ENCODE measurements at regions not wholly inside any gene's neighbourhood (a gene's known extent, or its start where the extent isn't known, plus 50 kb on each side); places are given as distances from the start of the nearest gene placed in this dataset.

GRCh38 chr2:236986524-236987330 is 99.0 kb upstream of the COPS8 start (continued):
- TF ChIP-seq RAD21 (IDR thresholded peaks at IDR 0.05 in 1 of 2, conservative IDR thresholded peaks at IDR 0.05 in 1 of 2; ENCODE audit: low read depth in 2 of 2, low read length in 2 of 2) (no peak), RBBP5 (IDR thresholded peaks at IDR 0.05; ENCODE audit: borderline replicate concordance, low read depth, low read length) (no peak), GTF2F1 (IDR thresholded peaks at IDR 0.05; ENCODE audit: borderline replicate concordance, low read depth, low read length) (no peak), SIRT6 (IDR thresholded peaks at IDR 0.05; ENCODE audit: low read length) (no peak), HDAC2 (IDR thresholded peaks at IDR 0.05; ENCODE audit: borderline replicate concordance in 1 of 2, low read depth in 2 of 2, low read length in 2 of 2) (no peak)

Data from H1 (cell line).